MM.1S (cell line): ENCODE measurements at regions not wholly inside any gene's neighbourhood (a gene's known extent, or its start where the extent isn't known, plus 50 kb on each side); places are given as distances from the start of the nearest gene placed in this dataset.

ENCODE experiments used
- DNase-seq: peaks from one replicate; pipeline ENCODE4 v3.0.0-alpha.2; 2015
- H2AFZ ChIP-seq: fragments of 300-600 bp; sonication (generic); 2 replicates; pipeline ENCODE4 v1.6.0; 2016; ENCODE audit warnings: antibody characterized with exemption, low read length
- H3F3A ChIP-seq: fragments of 300-600 bp; sonication (generic); 2 replicates; pipeline ENCODE4 v1.6.1; 2016; ENCODE audit warnings: mild to moderate bottlenecking, antibody characterized with exemption, low read length, moderate library complexity, mixed read lengths; ENCODE audit not compliant: insufficient read depth
- H3K27ac ChIP-seq: fragments of 300-600 bp; sonication (generic); 2 replicates; pipeline ENCODE4 v1.5.1; 2016; ENCODE audit warnings: mild to moderate bottlenecking, low read length
- H3K27me3 ChIP-seq: fragments of 300-600 bp; sonication (generic); replicated peaks from 2 replicates; pipeline ENCODE4 v1.6.0; 2016; ENCODE audit warnings: low read length; ENCODE audit not compliant: insufficient read depth
- H3K36me3 ChIP-seq: fragments of 300-600 bp; sonication (generic); replicated peaks from 2 replicates; pipeline ENCODE4 v1.6.1; 2016; ENCODE audit warnings: mild to moderate bottlenecking, low read length, mixed read lengths; ENCODE audit not compliant: insufficient read depth
- H3K4me1 ChIP-seq: fragments of 300-600 bp; sonication (generic); 2 replicates; pipeline ENCODE4 v1.6.1; 2016; ENCODE audit warnings: low read length, mixed read lengths
- H3K4me2 ChIP-seq: fragments of 300-600 bp; sonication (generic); 2 replicates; pipeline ENCODE4 v1.6.0; 2016; ENCODE audit warnings: low read depth, low read length
- H3K4me3 ChIP-seq: fragments of 300-600 bp; sonication (generic); 2 replicates; pipeline ENCODE4 v1.5.1; 2016; ENCODE audit warnings: low read length, mixed read lengths
- H3K79me2 ChIP-seq: fragments of 300-600 bp; sonication (generic); 2 replicates; pipeline ENCODE4 v1.6.1; 2016; ENCODE audit warnings: mixed run types, low read length, mixed read lengths
- H3K9ac ChIP-seq: fragments of 300-600 bp; sonication (generic); 2 replicates; pipeline ENCODE4 v1.6.1; 2016; ENCODE audit warnings: low read length, mixed read lengths
- H3K9me2 ChIP-seq: fragments of 300-600 bp; sonication (generic); replicated peaks from 2 replicates; pipeline ENCODE4 v1.6.1; 2016; ENCODE audit warnings: mild to moderate bottlenecking, low read length, mixed read lengths; ENCODE audit not compliant: insufficient read depth
- H3K9me3 ChIP-seq: fragments of 300-600 bp; sonication (generic); replicated peaks from 2 replicates; pipeline ENCODE4 v1.6.1; 2016; ENCODE audit warnings: mild to moderate bottlenecking, low read length, mixed read lengths; ENCODE audit not compliant: insufficient read depth
- H4K20me1 ChIP-seq: fragments of 300-600 bp; sonication (generic); 2 replicates; pipeline ENCODE4 v1.6.1; 2016; ENCODE audit warnings: mild to moderate bottlenecking, low read length, moderate library complexity, mixed read lengths; ENCODE audit not compliant: insufficient read depth
- CTCF ChIP-seq: fragments of 300-600 bp; sonication (generic); IDR thresholded peaks from 2 replicates; pipeline ENCODE4 v1.5.1; 2016; ENCODE audit warnings: antibody characterized with exemption, low read length, mixed read lengths
- EZH2 ChIP-seq: fragments of 300-600 bp; sonication (generic); optimal IDR thresholded peaks from 2 replicates; pipeline ENCODE3; 2017; ENCODE audit warnings: low read depth, mild to moderate bottlenecking, antibody characterized with exemption, low read length, mixed read lengths
- EZH2phosphoT487 ChIP-seq: fragments of 300-600 bp; sonication (generic); IDR thresholded peaks from 2 replicates; pipeline ENCODE4 v1.6.1; 2018; ENCODE audit warnings: antibody characterized with exemption, low read length

DNA sequence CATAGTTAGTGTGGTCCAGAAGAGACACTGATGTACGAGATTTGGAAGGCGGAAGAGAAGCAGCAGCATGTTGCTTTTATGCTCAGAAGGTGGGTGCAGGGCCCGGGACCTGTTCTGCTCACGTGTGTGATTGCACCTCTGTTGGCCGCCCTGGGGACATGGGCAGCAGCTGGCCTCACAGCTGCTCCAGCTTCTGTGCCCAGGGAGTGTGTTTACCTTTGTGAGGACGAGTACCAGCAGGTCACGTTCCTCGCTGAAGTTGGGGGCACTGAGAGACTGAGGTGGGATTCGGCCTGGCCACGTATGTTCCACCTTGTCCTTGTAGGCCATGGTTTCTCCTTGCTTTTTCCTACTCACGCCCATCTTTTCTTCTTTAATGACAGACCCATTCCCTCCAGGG lies 86.3 kb downstream of the PMAIP1 start:
- Histone ChIP-seq H3K4me3 (no peak overlapping the region), H3K4me1 (no peaks in the 10 kb centered on the region), H3K9me2 (no peaks in the 10 kb centered on the region), H3K9me3 (no peaks in the 10 kb centered on the region), H2AFZ (no peak overlapping the region), H3F3A (no peaks in the 10 kb centered on the region), H3K9ac (no peak overlapping the region), H3K27ac (no peak overlapping the region), H3K4me2 (no peak overlapping the region), H3K36me3 (no peaks in the 10 kb centered on the region), H3K27me3 (no peaks in the 10 kb centered on the region), H3K79me2 (no peaks in the 10 kb centered on the region), H4K20me1 (no peaks in the 10 kb centered on the region)
- DNase-seq = no peak
- TF ChIP-seq CTCF (no peak), EZH2 (no peak), EZH2phosphoT487 (no peak)

DNA sequence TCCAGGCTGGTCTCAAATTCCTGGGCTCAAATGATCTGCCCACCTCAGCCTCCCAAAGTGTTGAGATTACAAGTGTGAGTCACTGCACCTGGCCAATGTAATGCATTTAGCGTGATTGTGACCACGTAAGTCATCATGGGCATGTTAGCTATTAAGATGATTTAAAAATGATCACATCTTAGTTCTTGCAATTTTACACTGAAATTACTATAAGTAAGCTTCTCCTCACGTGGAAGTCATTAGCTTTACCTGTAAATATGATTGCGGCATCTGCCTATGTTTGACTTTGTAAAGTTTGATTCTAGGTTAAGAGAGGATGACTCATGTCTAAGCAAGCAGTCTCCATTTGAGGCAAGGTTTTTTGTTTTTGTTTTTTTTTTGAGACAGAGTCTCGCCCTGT lies 85.5 kb downstream of the PMAIP1 start:
- H3K4me3 ChIP-seq = no peak overlapping the region
- no peak overlapping the region for H3K27ac ChIP-seq
- TF ChIP-seq CTCF = no peak
- TF ChIP-seq EZH2 = no peak
- no peak for TF ChIP-seq EZH2phosphoT487
- H3K36me3 ChIP-seq = no peaks in the 10 kb centered on the region
- H3K27me3 ChIP-seq = no peaks in the 10 kb centered on the region
- no peak for DNase-seq
- H3K9me2 ChIP-seq = no peaks in the 10 kb centered on the region
- H3K9me3 ChIP-seq = no peaks in the 10 kb centered on the region
- H4K20me1 ChIP-seq = no peaks in the 10 kb centered on the region
- H3K4me2 ChIP-seq = no peak overlapping the region
- H3K9ac ChIP-seq = no peak overlapping the region
- no peaks in the 10 kb centered on the region for H3K4me1 ChIP-seq
- H3F3A ChIP-seq = no peaks in the 10 kb centered on the region
- no peaks in the 10 kb centered on the region for H3K79me2 ChIP-seq
- H2AFZ ChIP-seq = no peak overlapping the region

- Histone ChIP-seq H3K4me2 (no peak overlapping the region), H4K20me1 (no peaks in the 10 kb centered on the region), H3K79me2 (no peaks in the 10 kb centered on the region), H3K36me3 (no peaks in the 10 kb centered on the region), H3K9me2 (no peaks in the 10 kb centered on the region), H3K9ac (no peak overlapping the region), H3K4me3 (no peak overlapping the region), H3K27me3 (no peaks in the 10 kb centered on the region), H2AFZ (no peak overlapping the region), H3K27ac (no peak overlapping the region), H3F3A (no peaks in the 10 kb centered on the region), H3K9me3 (no peaks in the 10 kb centered on the region), H3K4me1 (no peaks in the 10 kb centered on the region)
- no peak for DNase-seq
- TF ChIP-seq CTCF (no peak), EZH2phosphoT487 (no peak), EZH2 (no peak)
Observed at GRCh38 chr18:59983506-59983905, 83.7 kb downstream of the PMAIP1 start.
